ENCODE measurements at regions not wholly inside any gene's neighbourhood (a gene's known extent, or its start where the extent isn't known, plus 50 kb on each side); places are given as distances from the start of the nearest gene placed in this dataset.

DNA sequence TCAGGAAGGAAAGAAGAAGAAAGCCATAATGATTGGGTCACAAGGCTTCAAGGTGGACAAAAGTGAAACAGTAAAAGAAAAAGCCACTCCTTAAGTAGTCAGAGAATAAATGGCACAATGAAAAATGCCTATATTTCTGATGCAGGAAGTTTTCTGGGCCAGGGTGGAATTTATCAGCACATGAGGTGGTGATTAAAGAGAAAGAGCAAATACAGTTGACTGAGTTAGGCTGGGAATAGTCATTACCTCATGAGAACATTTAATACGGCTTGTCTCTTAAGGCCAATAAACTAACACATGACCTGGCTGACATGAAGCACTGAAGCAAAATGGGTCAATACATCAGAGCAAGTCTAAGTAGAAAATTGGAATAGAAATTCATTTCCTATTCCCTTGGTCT lies 499.7 kb downstream of the TMTC2 start:
- DNase-seq: no peak

DNA sequence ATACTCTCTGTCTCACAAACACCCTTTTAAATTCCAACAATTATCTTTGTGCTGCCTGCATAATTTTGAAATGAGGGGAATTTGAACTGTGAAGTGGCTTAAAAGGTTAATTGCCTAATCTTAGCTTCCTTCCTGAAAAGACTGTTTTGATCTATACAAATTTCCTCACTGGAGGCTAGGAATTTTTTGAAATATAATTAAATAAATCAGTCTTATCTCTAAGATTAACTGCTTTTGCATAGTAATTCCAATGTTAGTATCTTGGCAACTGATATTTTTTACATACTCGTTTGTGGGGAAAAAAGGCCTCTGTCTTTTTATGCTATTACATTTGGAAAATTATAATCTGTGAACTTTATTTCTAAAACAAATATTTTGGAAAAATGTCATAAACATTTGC lies 498.5 kb downstream of the TMTC2 start:
- DNase-seq: no peak
